GM18861 (cell line): ENCODE measurements at regions not wholly inside any gene's neighbourhood (a gene's known extent, or its start where the extent isn't known, plus 50 kb on each side); places are given as distances from the start of the nearest gene placed in this dataset.

Experiments used
- ATAC-seq: cut with Tn5 transposase; IDR thresholded peaks from one replicate; pipeline ENCODE4 v1.9.1; 2021; ENCODE audit not compliant: unreplicated experiment

DNA sequence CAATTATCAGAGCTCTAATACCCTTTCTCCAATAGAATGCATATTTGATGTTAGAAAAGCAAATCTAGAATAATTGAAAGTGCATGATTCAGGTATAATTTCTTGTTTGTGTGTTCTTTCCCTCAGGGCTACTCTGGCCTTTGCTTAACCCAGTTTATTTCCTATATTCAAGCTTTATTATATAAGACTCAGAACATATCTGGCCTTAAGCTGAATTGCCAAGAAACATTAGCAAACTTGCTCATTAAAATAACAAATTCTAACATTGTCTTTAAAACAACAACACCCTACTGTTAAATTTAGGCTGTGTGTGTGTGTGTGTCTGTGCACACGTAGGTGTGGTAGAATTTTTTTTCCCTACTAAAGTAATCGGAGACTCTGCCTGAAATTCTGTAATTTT, 426.5 kb downstream of the UTRN start:
- ATAC-seq: no peak

DNA sequence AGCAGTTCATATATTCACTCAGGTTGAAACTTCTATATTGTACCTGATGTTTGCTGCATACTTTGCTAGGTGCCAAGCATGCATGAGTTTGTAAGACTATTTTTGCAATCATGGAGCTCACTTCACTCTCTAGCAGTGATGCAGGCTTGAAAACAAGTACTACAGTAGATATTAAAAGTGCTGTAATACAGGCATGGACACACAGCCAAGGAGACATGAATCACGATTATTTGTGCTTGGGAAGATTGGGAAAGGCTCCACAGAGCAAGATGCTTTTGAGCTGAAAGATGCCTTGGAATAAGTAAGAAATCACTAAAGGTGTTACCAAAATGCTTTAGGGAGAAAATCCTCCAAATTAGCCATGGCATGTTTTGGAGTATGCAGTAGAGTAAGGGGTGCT, 427.4 kb downstream of the UTRN start:
- ATAC-seq: no peak

DNA sequence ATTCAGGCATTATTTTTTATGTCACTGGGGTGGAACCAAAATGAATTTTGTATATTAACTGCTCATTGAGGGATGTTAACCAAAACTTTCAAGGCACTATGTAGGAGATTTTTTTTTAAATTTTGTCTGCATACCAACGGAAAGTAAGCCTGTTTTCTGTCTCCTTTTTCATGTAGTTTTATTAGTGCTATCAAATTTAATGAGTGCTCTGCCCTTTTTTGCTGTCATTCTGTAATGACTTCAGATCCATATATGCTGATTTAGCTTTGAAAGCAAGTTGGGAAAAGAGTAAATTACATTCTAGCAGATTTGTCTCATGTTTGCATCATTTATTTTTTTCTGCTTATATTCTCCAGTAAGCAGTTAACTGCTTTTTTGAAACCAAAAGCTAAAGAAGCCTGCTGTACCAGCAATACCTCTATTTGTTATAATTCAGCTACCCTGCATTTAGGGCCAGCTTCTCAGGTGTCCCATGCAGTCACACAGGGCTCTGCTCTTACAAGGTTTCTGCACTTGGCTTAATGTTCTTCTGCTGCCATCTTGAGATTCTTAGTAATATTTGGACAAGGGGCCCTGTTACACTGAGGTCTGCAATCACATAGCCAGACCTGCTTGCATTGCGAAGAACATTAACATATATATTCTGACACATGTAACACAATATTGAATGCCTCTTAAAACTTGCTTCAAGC, 429.0 kb downstream of the UTRN start:
- no peak for ATAC-seq

DNA sequence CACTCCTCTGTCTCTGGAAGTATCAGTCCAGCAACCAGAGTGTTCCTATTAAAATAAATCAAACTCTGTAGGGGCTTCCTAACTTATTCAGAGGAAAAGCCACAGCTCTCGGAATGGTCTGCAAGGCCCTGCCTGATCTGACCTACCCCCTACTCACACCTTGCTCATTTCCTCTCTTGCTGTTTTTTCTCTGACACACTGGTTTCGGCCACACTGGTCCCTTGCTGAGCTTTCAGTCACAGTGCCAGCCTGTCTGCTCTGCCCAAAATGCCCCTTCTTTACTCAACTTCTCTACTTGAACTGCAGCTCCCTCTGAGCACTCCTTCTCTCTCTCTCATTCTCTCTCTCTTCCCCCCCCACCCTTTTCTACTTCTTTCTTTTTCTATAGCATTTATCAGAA, 430.2 kb downstream of the UTRN start:
- no peak for ATAC-seq

DNA sequence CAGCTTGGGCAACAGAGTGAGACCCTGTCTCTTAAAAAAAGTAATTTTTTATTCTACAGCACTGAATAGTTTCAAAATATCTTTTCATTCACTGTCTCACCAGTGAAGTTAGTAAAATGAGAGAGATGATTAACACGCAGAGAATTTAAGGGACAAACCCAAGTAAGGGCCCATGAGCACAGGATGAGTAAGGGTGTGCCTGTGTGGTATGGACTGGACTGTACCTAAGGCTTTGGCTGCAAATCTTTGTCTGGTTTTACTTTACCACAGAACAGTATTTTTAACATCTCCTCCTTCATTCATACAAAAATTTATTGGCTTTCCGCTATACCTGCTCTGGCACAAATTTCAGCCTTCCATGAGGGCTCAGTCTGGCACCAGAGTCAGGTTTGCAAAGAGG, 433.3 kb downstream of the UTRN start:
- ATAC-seq: no peak

DNA sequence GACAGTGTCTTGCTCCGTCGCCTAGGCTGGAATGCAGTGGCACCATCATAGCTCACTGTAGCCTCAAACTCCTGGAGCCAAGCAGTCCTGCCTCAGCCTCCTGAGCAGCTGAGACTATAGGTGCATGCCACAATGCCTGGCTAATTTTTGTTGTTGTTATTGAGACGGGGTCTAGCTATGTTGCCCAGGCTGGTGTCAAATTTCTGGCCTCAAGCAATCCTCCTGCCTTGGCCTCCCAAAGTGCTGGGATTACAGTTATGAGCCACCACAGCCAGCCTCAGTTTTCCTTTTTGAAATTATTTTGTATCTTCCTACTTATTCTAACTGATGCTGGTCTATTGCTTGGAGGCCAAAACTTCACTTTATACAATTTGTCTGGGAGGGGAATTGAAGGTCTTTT, 436.1 kb downstream of the UTRN start:
- no peak for ATAC-seq

DNA sequence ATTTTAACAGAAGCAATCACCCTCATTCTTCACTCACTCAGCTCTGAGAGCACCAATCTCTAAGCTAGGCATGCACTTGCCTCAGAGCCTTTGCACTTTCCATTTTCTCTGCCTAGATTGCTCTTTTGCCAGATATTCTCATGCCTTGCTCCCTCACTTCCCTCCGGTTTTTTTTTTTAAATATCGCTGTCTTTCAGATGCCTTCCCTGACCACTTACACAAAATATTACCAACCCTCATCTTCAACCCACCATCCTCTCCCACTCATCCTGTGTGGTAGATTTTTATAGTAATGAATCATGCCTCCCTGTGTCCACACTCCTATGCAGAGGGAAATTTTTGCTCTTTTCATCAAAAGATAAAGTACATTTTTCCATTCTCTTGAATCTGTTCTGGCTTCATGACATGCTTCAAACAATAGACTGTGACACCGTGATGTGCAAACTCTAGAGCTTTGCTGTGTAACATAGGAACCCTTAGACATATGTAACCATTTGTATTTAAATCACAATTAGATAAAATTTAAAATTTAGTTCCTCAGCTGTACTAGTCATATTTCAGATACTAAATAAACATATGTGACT, 437.1 kb downstream of the UTRN start:
- no peak for ATAC-seq

DNA sequence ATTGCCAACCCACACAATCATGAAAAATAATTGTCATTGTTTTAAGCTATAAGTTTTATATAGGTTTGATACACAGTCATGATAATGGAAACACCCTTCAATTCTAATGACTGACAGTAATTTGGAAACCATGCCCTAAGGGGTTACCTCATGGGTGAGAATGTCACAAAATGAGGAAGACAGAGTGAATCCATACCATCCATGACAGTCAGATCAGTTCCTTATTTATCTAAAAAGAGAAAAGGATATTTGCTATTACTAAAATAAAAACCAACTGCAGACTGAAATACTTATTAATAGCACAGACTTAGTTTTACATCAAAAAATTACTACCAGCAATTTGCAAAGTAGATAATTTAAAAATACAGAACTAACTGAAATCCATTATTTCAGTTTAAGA, 437.8 kb downstream of the UTRN start:
- ATAC-seq: no peak

DNA sequence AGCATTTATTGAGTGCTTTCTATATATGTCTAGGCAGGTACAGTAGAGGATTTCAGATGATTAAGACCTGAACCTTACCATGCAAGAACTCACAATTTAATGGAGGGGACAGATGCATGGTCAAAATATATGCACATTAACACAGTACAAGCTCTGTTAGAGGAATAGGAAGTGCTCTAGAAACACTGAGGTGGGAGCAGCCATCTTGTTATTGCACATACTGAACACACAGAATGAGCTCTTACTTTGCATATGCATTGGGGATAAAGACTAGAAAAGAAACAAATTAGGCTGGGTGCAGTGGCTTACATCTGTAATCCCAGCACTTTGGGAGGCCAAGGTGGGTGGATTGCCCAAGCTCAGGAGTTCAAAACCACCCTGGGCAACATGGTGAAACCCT, 438.3 kb downstream of the UTRN start:
- ATAC-seq: no peak

DNA sequence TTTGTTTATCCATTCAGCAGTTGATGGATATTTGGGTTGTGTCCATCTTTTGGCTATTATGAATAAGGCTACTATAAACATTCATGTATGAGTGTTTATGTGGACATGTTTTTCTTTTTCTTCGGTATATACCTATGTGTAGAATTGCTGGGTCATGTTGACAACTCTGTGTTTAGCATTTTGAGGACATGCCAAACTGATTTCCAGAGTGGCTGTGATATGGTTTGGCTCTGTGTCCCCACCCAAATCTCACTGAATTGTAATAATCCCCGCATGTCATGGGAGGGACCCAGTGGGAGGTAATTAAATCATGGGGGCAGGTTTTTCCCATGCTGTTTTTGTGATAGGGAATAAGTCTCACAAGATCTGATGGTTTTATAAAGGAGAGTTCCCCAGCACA, 439.7 kb downstream of the UTRN start:
- ATAC-seq: no peak

DNA sequence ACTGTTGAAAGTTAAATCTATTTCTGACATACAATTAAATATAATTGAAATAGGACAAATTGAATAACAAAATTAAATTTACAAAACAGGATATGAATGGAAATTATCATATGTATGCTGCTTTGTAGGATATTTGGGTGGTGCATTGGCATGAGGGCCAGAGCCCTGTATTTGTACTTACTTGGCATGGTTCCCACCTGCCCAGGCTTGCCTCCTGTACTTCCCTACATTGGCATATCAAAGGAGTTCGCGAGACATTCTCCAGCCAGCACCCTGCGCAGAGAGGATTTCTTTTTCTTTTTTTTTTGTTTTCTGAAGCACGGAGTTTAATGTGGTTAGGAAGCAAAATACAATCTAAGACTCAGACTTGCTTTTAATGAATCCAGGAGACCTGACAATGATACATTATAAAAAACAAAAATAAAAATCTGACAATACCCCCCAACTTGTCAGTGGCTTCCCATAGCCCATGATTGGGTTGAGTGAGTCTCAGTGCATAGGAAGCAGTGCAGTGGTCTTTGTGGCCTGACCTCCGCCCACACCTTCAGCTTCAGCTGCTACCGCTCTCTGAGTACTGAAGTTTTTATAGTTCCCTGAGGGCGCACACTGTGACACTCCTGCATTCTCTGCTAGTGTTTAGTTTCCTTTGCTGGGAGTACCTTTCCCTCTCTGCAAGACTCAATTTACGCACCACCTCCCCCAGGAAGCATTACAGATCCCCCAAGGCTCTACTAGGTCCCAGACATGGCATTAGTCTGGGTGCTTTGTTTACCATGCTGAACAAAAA, 440.8 kb downstream of the UTRN start:
- peak; percentile 67 for ATAC-seq

DNA sequence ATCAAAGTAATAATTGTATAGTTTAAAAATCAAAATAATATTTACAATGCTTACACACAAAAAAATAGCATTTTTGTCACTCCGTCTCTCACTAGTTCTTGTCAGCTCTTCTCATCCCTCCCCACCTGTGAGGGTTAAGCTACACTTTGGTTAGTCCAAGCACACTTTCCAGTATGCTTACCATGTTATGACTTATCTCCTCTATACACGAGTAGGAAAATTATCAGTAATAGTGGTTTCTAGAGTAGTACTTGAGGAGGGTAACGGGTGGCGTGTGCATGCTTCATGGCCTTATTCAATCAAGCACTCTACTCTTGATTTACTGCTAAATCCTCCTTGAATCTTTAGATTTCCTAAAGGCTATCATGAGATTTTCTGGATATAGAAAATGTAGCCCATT, 443.7 kb downstream of the UTRN start:
- ATAC-seq: no peak

DNA sequence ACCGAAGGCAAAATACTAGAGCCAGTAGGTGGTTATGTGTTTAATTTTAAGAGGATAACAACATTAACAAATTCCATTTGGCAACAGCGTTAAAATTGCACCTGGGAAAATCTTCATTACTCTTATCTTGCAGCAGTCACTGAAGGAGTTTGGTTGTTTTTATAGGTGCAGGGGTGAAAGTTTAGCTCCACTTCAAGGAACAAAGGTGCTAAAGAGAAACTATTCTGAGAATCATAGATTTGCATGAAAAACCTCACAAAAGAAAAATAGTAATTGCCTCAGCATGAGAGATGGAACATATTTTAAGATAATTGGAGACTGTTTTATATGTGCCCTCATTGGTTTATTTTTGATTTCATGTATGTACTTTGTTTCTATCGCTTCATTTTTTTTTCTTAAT, 444.4 kb downstream of the UTRN start:
- ATAC-seq: peak; percentile 60

DNA sequence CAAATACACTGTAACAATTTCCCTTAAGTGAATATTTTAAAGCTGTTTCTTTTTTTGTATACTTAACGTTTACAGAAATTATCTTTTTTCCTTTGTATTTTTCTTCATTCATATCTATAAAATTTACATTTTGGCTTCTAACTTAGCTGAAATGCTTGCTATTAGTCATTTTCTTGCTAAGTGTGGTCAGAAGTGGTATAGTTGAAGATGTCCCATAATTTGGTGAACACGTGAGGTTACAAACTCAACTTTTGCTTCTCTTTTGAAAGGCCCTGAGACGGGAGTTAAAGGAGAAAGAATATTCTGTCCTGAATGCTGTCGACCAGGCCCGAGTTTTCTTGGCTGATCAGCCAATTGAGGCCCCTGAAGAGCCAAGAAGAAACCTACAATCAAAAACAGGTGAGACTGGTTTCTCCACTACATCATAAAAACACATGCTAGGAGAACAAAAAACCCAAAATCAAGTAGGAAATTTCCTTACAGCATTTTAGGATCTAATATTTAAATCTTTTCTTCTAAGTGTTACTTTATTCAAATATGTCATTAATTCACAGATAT, 445.0 kb downstream of the UTRN start:
- peak; percentile 52 for ATAC-seq

DNA sequence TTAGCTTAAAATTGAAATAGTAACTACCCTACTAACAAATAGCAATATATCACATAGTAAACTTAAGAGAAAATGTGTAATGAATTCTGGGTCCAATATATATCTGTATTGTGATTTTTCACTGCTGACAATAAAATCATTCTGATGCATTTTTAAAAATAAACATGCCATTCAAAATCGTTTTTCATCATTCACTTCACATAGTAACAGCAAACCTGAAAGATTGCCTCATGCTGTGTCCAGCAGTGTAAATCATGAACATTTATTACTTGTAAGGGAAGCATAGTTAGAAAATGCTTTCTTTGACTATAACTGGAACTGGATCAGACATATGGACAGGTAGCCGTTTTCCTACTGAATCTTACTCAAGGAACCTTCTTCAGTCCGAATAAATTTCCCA, 446.1 kb downstream of the UTRN start:
- ATAC-seq: no peak

DNA sequence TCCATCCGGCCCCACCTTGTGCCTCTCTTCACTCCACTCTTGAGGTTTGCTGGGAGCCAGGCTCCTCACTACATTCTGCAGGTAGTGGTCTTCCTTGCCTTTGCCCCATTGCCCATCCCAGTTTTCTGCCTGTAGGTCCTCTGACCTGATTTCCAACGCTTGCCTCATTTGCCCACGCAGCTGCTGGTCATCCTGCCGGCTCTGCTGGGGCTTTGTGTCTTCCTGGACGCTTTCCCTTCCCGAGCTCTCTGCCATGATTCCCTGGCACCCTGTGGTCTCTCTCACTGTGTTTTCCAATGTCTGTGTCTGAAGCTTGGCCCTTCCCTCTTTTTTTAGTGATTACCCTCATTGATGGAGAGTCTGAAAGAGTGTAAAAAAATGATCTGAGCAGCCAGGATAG, 451.6 kb downstream of the UTRN start:
- ATAC-seq: no peak

DNA sequence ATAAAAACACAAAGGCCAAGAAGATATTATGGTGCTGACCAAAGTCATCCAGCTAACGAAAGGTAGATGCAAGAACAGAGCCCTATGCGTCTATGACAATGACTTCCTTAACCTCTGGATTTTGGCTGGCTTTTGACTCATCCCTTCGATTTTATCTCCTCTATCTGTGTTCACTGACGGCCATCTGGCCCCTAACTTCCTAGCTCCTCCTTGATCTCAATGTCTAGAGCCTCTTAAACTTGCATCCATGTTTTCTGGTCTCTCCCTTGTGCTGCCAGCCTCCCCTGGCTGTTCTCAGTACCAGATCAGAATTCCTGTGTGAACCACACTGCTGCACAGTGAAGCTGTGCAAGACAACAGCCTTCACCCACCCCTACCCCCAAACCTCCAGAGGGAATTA, 452.9 kb downstream of the UTRN start:
- ATAC-seq: no peak

DNA sequence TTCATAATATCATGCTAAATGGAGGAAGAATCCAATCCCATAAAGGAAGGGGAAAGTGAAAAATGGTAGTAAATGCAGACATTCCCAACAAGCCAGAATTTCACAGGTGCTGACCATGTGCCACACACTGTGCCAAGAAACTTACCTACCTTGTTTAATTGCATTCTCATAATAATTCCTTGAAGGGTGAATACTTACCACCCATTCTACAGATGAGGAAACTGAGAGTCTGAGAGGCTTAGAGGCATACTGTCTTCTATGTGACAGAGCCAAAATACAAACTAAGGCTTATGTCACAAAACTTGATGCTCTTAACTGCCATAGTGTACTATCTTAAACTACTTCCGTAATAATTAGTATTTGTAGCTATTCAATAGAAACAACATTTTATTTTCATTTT, 454.7 kb downstream of the UTRN start:
- ATAC-seq: no peak

DNA sequence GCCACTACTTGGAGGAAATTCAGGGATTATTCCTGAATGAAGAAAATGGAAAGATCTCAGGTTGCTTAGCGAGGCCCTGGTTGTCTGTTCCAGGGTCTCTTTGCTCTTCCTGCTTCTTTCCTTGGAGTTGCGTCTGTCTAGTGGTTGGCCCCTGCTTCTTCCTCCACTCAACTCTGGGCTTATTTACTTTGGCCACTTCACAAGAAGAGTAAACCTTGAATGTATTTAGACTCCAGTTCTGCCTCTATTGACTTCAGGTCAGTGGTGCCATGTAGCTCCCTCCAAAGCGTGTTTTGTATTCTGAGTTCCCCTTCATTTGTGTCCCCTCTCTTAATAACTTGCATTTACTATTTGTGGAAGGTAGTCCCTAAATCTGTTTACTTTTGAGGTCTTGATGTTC, 456.5 kb downstream of the UTRN start:
- ATAC-seq: no peak

DNA sequence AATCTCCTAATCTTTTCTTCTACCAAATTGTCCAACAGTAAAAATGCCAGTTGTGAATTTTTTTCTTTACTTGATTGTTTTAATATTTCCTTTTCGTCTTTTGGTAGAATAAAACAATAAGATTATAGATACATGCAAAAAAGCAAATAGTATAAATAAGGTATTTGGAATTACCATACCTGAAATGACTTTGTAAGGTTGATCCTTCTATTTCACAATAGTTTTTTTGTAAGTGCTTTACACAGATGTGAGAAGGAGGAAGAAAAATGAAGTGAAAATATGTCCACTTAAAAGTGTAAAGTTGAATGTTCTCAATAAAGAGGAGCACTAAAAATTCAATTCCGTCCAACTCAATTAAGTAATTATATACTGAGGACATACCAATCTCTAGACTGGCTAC, 457.6 kb downstream of the UTRN start:
- ATAC-seq: no peak

DNA sequence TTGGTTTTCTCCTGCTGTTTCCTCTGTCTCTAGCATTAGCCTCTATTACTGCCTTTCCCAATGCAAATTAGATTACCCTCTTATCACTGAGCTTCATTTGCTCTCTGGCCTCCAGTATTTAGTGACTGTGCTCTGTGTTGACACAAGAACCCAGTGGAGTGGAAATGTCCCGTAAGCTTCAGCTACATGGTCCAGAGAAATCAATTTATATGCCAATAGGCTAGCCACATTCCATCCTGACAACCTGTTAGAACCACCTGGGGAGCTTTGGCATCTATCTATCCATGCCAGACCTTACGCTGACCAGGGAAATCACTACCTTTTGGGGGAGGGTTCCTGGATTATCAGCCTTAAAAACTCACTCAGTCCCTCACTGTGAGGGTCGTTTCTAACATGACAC, 459.6 kb downstream of the UTRN start:
- no peak for ATAC-seq

DNA sequence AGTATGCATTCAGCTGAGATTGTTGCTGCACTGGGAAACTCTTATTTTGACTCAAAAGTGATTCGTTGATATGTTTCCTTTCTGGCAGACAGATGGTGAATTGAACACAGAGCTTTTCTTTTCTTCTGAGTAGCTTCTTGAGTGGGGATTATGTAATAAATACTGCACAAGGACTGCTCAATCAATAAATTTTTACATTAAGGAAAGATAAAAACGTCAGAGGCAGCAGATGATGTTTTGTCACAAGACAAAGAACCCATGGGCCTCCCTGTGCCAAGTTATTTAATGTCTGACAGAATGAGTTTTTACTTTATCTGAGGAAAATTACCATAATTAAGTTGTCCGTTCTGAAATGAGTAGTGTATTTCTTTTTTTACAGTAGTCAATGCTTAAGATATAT, 460.3 kb downstream of the UTRN start:
- ATAC-seq: no peak
